Suprapubic skin (tissue), 4 donors: ENCODE measurements at regions not wholly inside any gene's neighbourhood (a gene's known extent, or its start where the extent isn't known, plus 50 kb on each side); places are given as distances from the start of the nearest gene placed in this dataset.

Experiments
- POLR2A ChIP-seq, 2 donors: fragments of 450-650 bp; IDR thresholded peaks; one replicate each; pipeline ENCODE4 v1.6.1; 2017; ENCODE audit warnings: antibody characterized with exemption in 2 of 2, mild to moderate bottlenecking in 2 of 2, moderate library complexity in 2 of 2
- POLR2AphosphoS5 ChIP-seq, 3 donors: sonication (generic); formaldehyde crosslinking; IDR thresholded peaks; one replicate each; pipeline ENCODE4 v1.6.1; 2017; ENCODE audit warnings: antibody characterized with exemption in 3 of 3
- TF ChIP-seq, protein P1 (sequence below), 2 donors: fragments of 200-600 bp in 1 of 2; fragments of 450-650 bp in 1 of 2; sonication (generic) in 1 of 2; IDR thresholded peaks; one replicate each; pipeline ENCODE4 v1.5.1; 2016 to 2019; ENCODE audit warnings: antibody characterized with exemption in 2 of 2, mild to moderate bottlenecking in 1 of 2, moderate library complexity in 1 of 2

DNA sequence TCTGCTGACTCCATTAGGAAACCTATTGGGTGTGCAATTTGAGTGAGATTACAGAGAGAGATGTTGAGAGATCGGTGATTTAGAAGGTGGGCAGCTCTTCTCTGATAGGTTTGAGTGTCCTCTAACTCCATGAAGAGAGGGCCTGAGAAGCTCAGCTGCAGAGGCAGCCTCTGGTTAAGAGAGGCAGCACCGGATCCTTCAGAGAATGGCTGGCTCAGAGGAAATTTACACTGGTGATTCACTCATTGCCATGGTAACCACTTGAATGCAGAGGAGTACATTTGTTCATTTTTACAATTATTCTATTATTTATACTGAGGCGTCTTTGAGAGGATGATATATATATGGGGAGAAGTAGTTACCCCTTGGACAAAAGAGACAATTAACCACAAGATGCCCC is 171.7 kb downstream of the PDGFRA start:
- TF ChIP-seq, protein P1, sequence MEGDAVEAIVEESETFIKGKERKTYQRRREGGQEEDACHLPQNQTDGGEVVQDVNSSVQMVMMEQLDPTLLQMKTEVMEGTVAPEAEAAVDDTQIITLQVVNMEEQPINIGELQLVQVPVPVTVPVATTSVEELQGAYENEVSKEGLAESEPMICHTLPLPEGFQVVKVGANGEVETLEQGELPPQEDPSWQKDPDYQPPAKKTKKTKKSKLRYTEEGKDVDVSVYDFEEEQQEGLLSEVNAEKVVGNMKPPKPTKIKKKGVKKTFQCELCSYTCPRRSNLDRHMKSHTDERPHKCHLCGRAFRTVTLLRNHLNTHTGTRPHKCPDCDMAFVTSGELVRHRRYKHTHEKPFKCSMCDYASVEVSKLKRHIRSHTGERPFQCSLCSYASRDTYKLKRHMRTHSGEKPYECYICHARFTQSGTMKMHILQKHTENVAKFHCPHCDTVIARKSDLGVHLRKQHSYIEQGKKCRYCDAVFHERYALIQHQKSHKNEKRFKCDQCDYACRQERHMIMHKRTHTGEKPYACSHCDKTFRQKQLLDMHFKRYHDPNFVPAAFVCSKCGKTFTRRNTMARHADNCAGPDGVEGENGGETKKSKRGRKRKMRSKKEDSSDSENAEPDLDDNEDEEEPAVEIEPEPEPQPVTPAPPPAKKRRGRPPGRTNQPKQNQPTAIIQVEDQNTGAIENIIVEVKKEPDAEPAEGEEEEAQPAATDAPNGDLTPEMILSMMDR (IDR thresholded peaks at IDR 0.05): no peak
- no peak for TF ChIP-seq POLR2A (IDR thresholded peaks at IDR 0.05)
- TF ChIP-seq POLR2AphosphoS5 (IDR thresholded peaks at IDR 0.05): no peak
